ENCODE measurements at regions not wholly inside any gene's neighbourhood (a gene's known extent, or its start where the extent isn't known, plus 50 kb on each side); places are given as distances from the start of the nearest gene placed in this dataset.
"Not testable (repeated sequence)": the region's sequence is repeated elsewhere in the genome, so short reads cannot be mapped to it uniquely, and the experiment has no call there.

DNA sequence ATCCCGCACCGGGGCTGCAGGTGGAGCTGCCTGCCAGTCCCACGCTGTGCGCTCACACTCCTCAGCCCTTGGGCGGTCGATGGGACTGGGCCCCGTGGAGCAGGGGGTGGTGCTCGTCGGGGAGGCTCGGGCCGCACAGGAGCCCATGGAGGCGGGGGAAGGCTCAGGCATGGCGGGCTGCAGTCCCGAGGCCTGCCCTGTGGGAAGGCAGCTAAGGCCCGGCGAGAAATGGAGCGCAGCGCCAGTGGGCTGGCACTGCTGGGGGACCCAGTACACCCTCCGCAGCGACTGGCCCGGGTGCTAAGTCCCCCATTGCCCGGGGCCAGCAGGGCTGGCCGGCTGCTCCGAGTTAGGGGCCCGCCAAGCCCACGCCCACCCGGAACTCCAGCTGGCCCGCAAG is 105.0 kb upstream of the ZNF516 start:
- TF ChIP-seq ZIC2 (tag by site-specific recombination; IDR thresholded peaks at IDR 0.05); ZNF114 (tag by site-specific recombination; IDR thresholded peaks at IDR 0.05); ZNF140 (tag by site-specific recombination; IDR thresholded peaks at IDR 0.05); ZNF132 (tag by site-specific recombination; IDR thresholded peaks at IDR 0.05; ENCODE audit: borderline replicate concordance); ZNF350 (tag by site-specific recombination; IDR thresholded peaks at IDR 0.05); ZNF626 (tag by site-specific recombination; IDR thresholded peaks at IDR 0.05); GLI4 (tag by site-specific recombination; IDR thresholded peaks at IDR 0.05); ZBTB8A (tag by site-specific recombination; IDR thresholded peaks at IDR 0.05); ZNF302 (tag by site-specific recombination; IDR thresholded peaks at IDR 0.05; ENCODE audit: low read depth): not testable (repeated sequence)
- TF ChIP-seq, protein P1, sequence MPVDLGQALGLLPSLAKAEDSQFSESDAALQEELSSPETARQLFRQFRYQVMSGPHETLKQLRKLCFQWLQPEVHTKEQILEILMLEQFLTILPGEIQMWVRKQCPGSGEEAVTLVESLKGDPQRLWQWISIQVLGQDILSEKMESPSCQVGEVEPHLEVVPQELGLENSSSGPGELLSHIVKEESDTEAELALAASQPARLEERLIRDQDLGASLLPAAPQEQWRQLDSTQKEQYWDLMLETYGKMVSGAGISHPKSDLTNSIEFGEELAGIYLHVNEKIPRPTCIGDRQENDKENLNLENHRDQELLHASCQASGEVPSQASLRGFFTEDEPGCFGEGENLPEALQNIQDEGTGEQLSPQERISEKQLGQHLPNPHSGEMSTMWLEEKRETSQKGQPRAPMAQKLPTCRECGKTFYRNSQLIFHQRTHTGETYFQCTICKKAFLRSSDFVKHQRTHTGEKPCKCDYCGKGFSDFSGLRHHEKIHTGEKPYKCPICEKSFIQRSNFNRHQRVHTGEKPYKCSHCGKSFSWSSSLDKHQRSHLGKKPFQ (tag by site-specific recombination; IDR thresholded peaks at IDR 0.05), result not testable (repeated sequence)
- TF ChIP-seq, protein P2, sequence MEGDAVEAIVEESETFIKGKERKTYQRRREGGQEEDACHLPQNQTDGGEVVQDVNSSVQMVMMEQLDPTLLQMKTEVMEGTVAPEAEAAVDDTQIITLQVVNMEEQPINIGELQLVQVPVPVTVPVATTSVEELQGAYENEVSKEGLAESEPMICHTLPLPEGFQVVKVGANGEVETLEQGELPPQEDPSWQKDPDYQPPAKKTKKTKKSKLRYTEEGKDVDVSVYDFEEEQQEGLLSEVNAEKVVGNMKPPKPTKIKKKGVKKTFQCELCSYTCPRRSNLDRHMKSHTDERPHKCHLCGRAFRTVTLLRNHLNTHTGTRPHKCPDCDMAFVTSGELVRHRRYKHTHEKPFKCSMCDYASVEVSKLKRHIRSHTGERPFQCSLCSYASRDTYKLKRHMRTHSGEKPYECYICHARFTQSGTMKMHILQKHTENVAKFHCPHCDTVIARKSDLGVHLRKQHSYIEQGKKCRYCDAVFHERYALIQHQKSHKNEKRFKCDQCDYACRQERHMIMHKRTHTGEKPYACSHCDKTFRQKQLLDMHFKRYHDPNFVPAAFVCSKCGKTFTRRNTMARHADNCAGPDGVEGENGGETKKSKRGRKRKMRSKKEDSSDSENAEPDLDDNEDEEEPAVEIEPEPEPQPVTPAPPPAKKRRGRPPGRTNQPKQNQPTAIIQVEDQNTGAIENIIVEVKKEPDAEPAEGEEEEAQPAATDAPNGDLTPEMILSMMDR (tag by site-specific recombination; IDR thresholded peaks at IDR 0.05), result not testable (repeated sequence)

Data from HEK293 (cell line).